Stimulated activated CD4-positive, alpha-beta T cell treated with anti-CD3 and anti-CD28 coated beads, Interleukin-12 subunit alpha, Interleukin-12 subunit beta, amount 100 ng/mL, for 4 hours (primary cell): ENCODE measurements at regions not wholly inside any gene's neighbourhood (a gene's known extent, or its start where the extent isn't known, plus 50 kb on each side); places are given as distances from the start of the nearest gene placed in this dataset.

Experiments used
- DNase-seq: peaks from one replicate; pipeline ENCODE4 v3.0.0-alpha.2; 2020

- no peak for DNase-seq
These were observed 416.1 kb downstream of the TBC1D32 start for GRCh38 chr6:120918137-120918536.

- no peak for DNase-seq
These were observed 417.4 kb downstream of the TBC1D32 start for GRCh38 chr6:120916844-120917243.

- no peak for DNase-seq
These were observed 420.8 kb downstream of the TBC1D32 start for GRCh38 chr6:120913486-120913885.

GRCh38 chr6:120908767-120909166 is 425.5 kb downstream of the TBC1D32 start:
- DNase-seq, result no peak

DNA sequence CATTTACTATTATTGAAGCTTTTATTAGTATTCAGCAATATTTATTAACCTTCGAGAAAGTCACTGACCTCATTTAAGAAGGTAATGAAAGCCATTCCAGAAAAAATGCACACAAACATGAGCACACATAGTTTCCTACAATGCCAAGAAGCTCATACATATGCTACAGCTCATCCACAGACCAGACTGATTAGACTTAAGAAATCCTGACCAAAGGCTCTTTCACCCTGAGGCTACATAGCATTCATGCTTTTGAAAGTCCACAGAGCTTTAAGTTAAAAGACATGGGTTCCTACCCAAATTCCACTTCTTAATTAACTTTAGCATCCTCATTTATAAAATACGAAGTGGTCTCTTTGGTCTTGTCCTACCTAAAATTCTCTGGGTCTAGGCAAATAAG is 430.4 kb downstream of the TBC1D32 start:
- DNase-seq, result no peak

- no peak for DNase-seq
These were observed 434.3 kb downstream of the TBC1D32 start for GRCh38 chr6:120899932-120900331.

DNA sequence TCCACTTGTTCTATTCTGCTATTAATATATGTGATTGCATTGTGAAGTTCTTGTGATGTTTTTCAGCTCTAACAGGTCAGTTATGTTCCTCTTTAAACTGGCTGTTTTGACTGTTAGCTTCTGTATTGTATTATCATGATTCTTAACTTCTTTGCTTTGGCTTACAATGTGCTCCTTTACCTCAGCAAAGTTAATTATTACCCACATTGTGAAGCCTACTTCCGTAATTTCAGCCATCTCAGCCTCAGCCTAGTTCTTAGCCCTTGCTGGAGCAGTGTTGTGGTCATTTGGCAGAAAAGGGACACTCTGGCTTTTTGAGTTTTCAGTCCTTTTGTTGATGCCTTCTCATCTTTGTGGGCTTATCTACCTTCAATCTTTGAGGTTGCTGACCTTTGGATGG is 440.2 kb downstream of the TBC1D32 start:
- DNase-seq, result no peak

DNA sequence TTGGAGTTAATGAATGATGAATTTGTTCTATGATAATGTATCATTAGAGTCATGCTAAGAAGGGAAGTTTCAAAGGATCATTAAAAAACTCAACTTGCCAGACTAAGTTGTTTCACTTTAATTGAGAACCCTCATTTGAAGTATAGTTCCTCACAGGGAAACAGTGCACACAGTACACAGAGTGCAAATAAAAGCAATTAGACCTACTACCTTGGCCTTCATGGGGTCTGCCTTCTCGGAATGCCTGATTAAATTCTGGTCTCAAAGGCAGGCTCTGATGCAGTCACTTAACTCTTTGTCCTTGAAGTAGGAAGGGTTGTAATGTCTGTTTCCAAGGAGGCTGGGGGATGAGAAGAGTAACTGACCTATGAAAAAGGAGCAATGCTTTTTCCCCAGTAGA is 457.3 kb downstream of the TBC1D32 start:
- no peak for DNase-seq

DNA sequence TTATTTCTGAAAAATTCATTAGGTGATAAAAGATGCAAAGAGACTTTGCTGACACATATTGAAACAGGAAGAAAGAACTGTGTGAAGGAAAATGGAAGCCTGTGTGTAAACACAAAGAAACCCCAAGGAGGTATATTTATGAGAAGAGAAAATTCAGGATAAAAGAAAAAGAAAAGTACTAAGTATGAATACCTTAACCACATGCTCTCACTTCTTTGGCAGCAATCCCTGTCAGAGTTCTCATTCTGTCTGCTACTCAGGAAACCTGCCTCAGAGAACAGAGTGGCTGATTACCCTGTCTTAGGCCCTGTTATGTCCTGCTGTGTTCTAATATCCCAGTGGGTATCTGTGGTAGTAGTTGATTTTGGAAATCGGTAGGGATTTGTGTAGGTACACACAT is 457.9 kb downstream of the TBC1D32 start:
- no peak for DNase-seq

DNA sequence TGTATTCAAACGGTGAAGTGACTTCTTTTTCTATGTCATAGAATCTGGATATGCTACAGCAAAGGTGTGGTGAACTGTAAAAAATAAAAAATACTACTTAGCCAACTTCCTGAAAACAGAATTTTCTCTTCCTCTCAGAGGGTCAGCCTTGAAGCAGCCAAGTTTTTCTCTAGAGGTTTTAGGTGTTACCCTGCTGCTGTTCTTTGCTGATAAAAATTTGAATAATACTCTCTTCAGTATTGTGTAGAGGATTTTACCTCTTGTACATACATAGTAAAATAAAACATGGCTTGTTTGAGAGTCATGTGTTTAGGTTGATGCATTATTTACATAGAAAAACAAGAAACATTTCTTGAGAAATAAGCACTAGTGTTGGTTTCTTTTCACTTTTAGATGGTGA is 458.4 kb downstream of the TBC1D32 start:
- no peak for DNase-seq

GRCh38 chr6:120874422-120874821 is 459.9 kb downstream of the TBC1D32 start:
- no peak for DNase-seq

DNA sequence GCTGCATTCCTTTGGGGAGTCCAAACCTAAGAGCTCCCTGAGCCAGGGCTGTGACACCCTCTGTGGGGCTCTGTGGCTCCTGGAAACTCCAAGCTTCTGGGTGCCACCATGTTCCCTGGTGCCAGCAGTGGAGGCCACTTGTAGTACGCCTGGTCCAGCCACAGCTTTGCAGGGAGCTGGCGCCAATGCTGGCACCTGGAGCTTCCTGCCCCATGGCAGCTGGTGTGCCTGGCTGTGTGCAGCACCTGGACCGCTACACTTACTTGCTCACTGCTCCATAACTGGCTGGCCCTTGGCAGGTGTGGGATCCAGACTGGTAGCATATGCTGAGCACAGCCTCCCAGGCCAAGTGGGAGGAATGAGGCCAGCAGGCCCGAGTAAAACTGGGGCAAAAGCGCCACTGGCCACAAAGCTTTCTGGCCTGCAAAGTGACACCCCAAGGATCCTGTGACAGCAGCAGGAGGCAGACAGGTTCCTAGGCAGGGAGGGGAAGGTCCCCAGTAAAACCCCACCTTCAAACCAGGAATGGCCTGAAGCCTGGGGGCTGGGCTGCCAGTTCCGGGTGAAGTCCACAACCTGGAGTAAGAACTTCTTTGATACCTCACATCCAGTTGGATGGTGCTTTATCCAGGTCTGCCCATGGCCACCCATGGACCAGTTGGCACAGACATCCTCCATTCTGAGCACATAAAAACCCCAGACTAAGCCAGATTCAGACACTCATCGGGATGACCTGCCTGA is 461.0 kb downstream of the TBC1D32 start:
- no peak for DNase-seq

DNA sequence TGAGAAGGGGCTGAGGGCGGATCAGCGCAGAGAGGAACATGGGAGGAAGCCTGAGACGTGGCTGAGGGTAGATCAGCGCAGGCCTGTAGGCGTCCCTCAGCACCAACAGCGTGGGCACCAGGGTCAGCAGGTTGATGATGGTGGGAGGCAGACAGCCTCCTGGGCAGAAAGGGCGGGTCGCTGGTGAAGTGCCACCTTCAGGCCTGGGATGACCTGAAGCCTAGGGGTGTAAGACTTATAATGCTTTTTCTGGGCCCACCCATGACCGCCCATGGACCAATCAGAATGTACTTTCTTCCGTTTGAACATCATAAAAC is 462.1 kb downstream of the TBC1D32 start:
- no peak for DNase-seq

GRCh38 chr6:120871416-120872261 is 462.6 kb downstream of the TBC1D32 start:
- DNase-seq, result no peak

GRCh38 chr6:120869397-120869796 is 464.9 kb downstream of the TBC1D32 start:
- no peak for DNase-seq

GRCh38 chr6:120857422-120857821 is 476.9 kb downstream of the TBC1D32 start:
- DNase-seq, result no peak

DNA sequence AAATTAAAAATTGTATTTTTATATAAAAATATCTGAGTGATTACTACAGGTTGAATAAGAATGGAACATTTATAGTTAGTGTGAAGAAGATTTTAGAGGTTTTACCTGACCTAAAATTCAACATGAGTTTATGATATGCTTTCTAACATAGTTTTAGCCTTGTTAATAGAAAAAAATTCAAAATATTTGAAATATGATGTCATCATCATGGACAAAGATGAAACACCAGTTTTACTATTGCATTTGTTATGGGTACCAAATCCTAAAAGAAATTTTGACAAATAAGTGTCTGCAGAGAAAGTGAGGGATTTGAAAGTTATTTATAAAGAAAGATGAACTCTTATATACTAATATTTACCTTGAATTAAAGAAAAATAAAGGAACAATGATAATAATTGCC is 479.7 kb downstream of the TBC1D32 start:
- DNase-seq, result no peak

DNA sequence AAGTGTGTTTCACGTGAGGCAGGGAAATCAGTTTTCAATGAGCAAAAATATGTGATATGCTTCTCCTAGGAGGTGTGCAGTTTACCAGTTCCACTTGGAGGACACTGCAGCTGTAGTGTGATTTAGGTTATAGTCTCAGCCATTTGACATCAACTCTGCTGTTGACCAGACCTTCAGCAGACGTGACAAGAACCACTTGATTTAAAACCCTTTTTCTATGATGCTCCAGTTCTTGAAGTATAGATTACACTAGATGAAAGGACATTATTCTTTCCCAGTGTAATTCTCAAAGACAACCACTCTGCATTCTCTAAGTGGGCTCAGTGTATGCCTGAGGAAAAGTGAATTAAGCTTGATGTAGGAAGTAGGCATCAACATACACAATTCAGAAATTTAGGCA is 480.8 kb downstream of the TBC1D32 start:
- DNase-seq, result no peak

DNA sequence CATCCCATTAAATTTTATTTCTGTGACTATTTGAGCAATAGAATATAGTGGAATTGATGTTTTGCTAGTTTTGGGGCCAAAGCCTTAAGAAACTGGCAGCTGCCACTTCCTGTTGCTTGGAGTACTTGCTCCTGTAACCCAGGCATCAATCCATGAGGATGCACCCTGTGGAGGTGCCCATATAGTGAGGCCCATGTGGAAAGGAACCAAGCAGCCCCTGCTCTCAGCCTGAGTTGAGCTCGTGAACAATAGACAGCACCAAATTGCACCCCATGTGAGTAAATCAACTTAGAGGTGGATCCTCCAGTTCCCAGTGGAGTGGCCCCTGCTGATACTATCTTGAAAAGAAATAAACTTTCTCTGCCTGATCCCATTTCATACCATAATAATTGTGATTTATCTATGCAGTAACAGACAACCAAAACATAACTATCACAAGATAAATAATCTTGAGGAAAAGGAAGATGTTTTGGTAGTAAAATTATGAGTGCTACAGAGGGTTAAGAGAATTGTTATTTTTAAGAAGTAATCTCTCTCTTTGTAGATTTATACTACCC is 481.9 kb downstream of the TBC1D32 start:
- DNase-seq, result no peak

DNA sequence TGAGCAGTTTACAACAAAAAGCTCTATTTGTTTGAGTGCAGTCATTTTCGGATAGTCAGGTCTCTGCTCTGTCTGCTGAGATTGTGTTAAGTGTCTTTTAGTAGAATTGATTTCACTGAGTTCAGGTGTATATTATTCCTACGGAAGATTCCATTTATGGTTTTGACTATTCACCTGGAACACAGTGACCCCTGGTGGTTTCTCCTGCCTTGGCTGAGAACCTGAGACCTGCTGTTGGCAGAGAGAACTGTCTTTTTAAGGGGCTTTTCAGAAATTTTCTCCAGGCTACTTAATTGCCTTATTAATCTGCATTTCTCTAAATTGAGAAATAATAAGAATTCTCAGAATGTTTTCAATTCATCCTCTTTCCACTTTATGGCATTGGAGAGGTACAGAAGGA is 508.0 kb downstream of the TBC1D32 start:
- DNase-seq, result no peak

- no peak for DNase-seq
These were observed 517.5 kb downstream of the TBC1D32 start for GRCh38 chr6:120816794-120817193.

DNA sequence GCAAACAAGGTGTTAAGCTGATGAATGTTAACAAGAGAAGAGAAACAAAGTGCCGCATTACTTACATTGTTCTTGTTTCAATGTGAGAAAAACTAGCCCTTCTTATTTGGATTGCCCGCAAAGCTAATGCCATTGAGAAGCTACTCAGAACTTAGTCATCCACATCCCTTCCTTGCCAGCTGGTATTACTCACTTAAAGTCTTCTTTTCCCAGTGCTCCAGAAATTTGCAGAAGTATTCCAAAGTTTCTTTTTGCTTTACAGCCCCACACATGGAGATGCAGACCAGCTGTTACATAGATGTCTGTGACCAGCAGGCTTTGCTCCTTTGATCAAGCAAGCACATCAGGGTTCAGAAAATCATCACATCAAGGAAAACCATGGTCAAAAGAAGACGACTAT is 529.0 kb downstream of the TBC1D32 start:
- DNase-seq, result no peak

DNA sequence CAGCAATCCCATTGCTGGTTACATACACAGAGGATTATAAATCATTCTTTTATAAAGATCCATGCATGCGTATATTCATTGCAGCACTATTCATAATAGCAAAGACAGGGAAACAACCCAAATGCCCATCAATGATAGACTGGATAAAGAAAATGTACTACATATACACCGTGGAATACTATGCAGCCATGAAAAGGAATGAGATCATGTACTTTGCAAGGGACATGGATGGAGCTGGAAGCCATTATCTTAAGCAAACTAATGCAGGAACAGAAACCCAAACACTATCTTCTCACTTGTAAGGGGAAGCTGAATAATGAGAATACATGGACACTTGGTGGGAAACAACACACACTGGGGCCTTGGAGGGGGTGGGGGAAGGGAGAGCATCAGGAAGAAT is 529.7 kb downstream of the TBC1D32 start:
- no peak for DNase-seq

- no peak for DNase-seq
These were observed 547.6 kb downstream of the TBC1D32 start for GRCh38 chr6:120786682-120787081.
